ENCODE measurements at regions not wholly inside any gene's neighbourhood (a gene's known extent, or its start where the extent isn't known, plus 50 kb on each side); places are given as distances from the start of the nearest gene placed in this dataset.

- no peak overlapping the region for H3K27ac ChIP-seq (ENCODE audit: low read length)
- no peaks in the 10 kb centered on the region for H3K9me3 ChIP-seq (ENCODE audit: control insufficient read depth, low read length)
- DNase-seq (no peak), ATAC-seq (no peak)
- H3K4me3 ChIP-seq (ENCODE audit: low read length) = no peak overlapping the region
- H3K27me3 ChIP-seq (ENCODE audit: control insufficient read depth, insufficient read depth) = no peaks in the 10 kb centered on the region
- WGBS = 75% methylated on average over 4 of the region's 4 CpGs
- intact Hi-C loops (cut with DNase I) = no loop called here
- H3K4me1 ChIP-seq (ENCODE audit: control insufficient read depth, insufficient read depth, low read length) = no peaks in the 10 kb centered on the region
Measured at GRCh38 chr18:53789376-53790247, 434.9 kb downstream of the MBD2 start.

DNA sequence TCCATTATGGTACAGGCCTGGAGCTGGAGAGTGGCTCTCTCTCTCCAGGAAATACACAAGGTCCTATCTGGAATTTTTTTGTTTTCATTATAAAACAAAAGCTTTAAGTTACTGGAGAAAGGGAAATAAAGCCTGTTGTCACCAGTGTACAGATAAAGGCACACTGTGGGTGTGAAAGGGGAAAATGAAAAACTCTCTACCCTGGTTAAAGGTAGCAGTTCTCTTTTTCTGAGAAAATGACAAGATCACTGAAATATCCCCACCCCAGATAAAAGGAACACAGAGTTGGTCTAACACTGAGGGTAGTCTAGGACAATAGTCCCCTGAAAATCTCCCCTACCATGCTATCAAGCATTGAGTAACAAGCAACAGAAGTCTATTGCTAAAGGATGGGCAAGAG lies 438.7 kb downstream of the MBD2 start:
- ATAC-seq (no peak), DNase-seq (no peak)
- intact Hi-C loops (cut with DNase I) = no loop called here
- H3K27ac ChIP-seq (ENCODE audit: low read length) = no peak overlapping the region
- H3K27me3 ChIP-seq (ENCODE audit: control insufficient read depth, insufficient read depth) = no peaks in the 10 kb centered on the region
- no peaks in the 10 kb centered on the region for H3K9me3 ChIP-seq (ENCODE audit: control insufficient read depth, low read length)
- H3K4me1 ChIP-seq (ENCODE audit: control insufficient read depth, insufficient read depth, low read length) = no peaks in the 10 kb centered on the region
- H3K4me3 ChIP-seq (ENCODE audit: low read length) = no peak overlapping the region

DNA sequence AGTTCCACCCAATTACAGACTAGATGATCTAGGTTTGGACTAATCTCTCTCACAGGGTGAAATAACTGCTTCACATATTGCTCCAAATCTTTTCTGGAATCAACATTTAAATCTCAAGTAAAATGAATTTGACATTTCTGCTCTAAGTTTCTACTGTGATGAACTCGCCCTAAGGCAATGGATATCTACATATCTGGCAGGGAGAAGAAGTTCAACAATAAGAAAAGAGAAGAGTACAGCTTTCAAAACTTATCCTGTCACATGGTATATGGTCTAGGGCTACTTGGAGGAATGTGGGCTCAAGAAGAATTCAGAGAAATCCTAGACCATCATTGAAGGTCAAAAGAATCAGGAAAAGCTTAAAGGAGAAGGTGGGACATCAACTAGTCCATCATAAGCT lies 440.2 kb downstream of the MBD2 start:
- Histone ChIP-seq H3K27me3 (ENCODE audit: control insufficient read depth, insufficient read depth) (no peaks in the 10 kb centered on the region), H3K27ac (ENCODE audit: low read length) (no peak overlapping the region), H3K4me1 (ENCODE audit: control insufficient read depth, insufficient read depth, low read length) (no peaks in the 10 kb centered on the region), H3K9me3 (ENCODE audit: control insufficient read depth, low read length) (no peaks in the 10 kb centered on the region), H3K4me3 (ENCODE audit: low read length) (no peak overlapping the region)
- intact Hi-C loops (cut with DNase I) = no loop called here
- 61% methylated on average over 1 of the region's 1 CpG for WGBS
- ATAC-seq (no peak), DNase-seq (no peak)

GRCh38 chr18:53780666-53781065 lies 443.8 kb downstream of the MBD2 start:
- H3K27me3 ChIP-seq (ENCODE audit: control insufficient read depth, insufficient read depth) = no peaks in the 10 kb centered on the region
- H3K27ac ChIP-seq (ENCODE audit: low read length) = no peak overlapping the region
- intact Hi-C loops (cut with DNase I) = no loop called here
- no peaks in the 10 kb centered on the region for H3K4me1 ChIP-seq (ENCODE audit: control insufficient read depth, insufficient read depth, low read length)
- no peak overlapping the region for H3K4me3 ChIP-seq (ENCODE audit: low read length)
- H3K9me3 ChIP-seq (ENCODE audit: control insufficient read depth, low read length) = no peaks in the 10 kb centered on the region
- WGBS = 75% methylated on average over 1 of the region's 1 CpG
- ATAC-seq (no peak), DNase-seq (no peak)

GRCh38 chr18:53772293-53772692 lies 452.2 kb downstream of the MBD2 start:
- DNase-seq (no peak), ATAC-seq (no peak)
- 79% methylated on average over 2 of the region's 2 CpGs for WGBS
- no peak overlapping the region for H3K4me3 ChIP-seq (ENCODE audit: low read length)
- no peaks in the 10 kb centered on the region for H3K4me1 ChIP-seq (ENCODE audit: control insufficient read depth, insufficient read depth, low read length)
- intact Hi-C loops (cut with DNase I) = no loop called here
- H3K27me3 ChIP-seq (ENCODE audit: control insufficient read depth, insufficient read depth) = no peaks in the 10 kb centered on the region
- no peaks in the 10 kb centered on the region for H3K9me3 ChIP-seq (ENCODE audit: control insufficient read depth, low read length)
- H3K27ac ChIP-seq (ENCODE audit: low read length) = no peak overlapping the region

- ATAC-seq = no peak
- no peak overlapping the region for H3K27ac ChIP-seq (ENCODE audit: low read length)
- no peak for DNase-seq
- H3K9me3 ChIP-seq (ENCODE audit: control insufficient read depth, low read length) = no peaks in the 10 kb centered on the region
- no peaks in the 10 kb centered on the region for H3K27me3 ChIP-seq (ENCODE audit: control insufficient read depth, insufficient read depth)
- H3K4me1 ChIP-seq (ENCODE audit: control insufficient read depth, insufficient read depth, low read length) = no peaks in the 10 kb centered on the region
- intact Hi-C loops (cut with DNase I) = no loop called here
- H3K4me3 ChIP-seq (ENCODE audit: low read length) = no peak overlapping the region
Measured at GRCh38 chr18:53771664-53772063, 452.8 kb downstream of the MBD2 start.

DNA sequence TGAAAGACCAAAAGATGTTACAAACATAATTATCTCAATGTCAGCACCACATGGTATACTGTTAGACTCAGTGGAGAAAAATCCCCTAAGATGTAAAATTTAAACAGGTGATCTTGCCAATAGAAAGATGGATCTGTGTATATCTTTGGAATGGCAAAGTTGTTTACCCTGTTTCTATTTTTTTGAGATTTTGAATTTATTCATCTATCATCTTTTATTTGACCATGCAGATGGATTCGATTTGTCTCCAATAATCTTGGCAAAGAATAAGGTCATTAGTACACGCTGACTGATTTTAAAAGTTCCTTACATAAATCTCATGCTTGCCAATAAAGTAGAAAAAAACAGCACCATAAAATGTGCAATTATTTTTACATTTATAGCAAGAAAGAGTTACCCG lies 459.3 kb downstream of the MBD2 start:
- H3K9me3 ChIP-seq (ENCODE audit: control insufficient read depth, low read length) = no peaks in the 10 kb centered on the region
- no peak overlapping the region for H3K4me3 ChIP-seq (ENCODE audit: low read length)
- 73% methylated on average over 3 of the region's 3 CpGs for WGBS
- no peak for ATAC-seq
- DNase-seq = no peak
- no peaks in the 10 kb centered on the region for H3K27me3 ChIP-seq (ENCODE audit: control insufficient read depth, insufficient read depth)
- intact Hi-C loops (cut with DNase I) = no loop called here
- H3K4me1 ChIP-seq (ENCODE audit: control insufficient read depth, insufficient read depth, low read length) = no peaks in the 10 kb centered on the region
- H3K27ac ChIP-seq (ENCODE audit: low read length) = no peak overlapping the region

DNA sequence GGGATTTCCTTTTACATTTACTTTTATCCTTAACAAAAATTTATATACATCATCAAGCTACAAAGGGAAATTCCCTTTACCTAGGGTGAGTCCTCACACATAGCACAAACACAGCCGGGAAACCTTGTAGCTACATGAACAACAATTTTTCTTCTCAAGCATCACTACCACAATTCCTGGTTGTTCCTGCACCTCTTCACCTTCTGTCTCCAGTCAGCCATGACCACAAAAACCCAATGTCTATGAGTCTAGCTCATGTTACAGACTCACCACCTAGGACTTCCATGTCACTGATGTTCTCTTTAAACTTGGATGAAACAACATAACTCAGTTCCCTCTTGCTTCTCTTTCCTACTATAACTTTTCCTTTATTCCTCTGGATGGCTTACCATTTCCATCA lies 460.4 kb downstream of the MBD2 start:
- no peak for ATAC-seq
- 99% methylated on average over 1 of the region's 1 CpG for WGBS

GRCh38 chr18:53757328-53757727 lies 467.1 kb downstream of the MBD2 start:
- DNase-seq = no peak

More for the DNA sequence above, 460.4 kb downstream of the MBD2 start:
- no peak for DNase-seq
- intact Hi-C loops (cut with DNase I) = no loop called here
- Histone ChIP-seq H3K9me3 (ENCODE audit: control insufficient read depth, low read length) (no peaks in the 10 kb centered on the region), H3K27ac (ENCODE audit: low read length) (no peak overlapping the region), H3K4me3 (ENCODE audit: low read length) (no peak overlapping the region), H3K27me3 (ENCODE audit: control insufficient read depth, insufficient read depth) (no peaks in the 10 kb centered on the region), H3K4me1 (ENCODE audit: control insufficient read depth, insufficient read depth, low read length) (no peaks in the 10 kb centered on the region)

GRCh38 chr18:53756610-53756972 lies 467.9 kb downstream of the MBD2 start:
- Histone ChIP-seq H3K9me3 (ENCODE audit: control insufficient read depth, low read length) (no peaks in the 10 kb centered on the region), H3K4me3 (ENCODE audit: low read length) (no peak overlapping the region), H3K27ac (ENCODE audit: low read length) (no peak overlapping the region), H3K27me3 (ENCODE audit: control insufficient read depth, insufficient read depth) (no peaks in the 10 kb centered on the region), H3K4me1 (ENCODE audit: control insufficient read depth, insufficient read depth, low read length) (no peaks in the 10 kb centered on the region)
- no peak for ATAC-seq
- intact Hi-C loops (cut with DNase I) = no loop called here
- WGBS = 62% methylated on average over 3 of the region's 3 CpGs
- no peak for DNase-seq

More at GRCh38 chr18:53757328-53757727, 467.1 kb downstream of the MBD2 start:
- WGBS = 56% methylated on average over 2 of the region's 2 CpGs
- Histone ChIP-seq H3K27ac (ENCODE audit: low read length) (no peak overlapping the region), H3K9me3 (ENCODE audit: control insufficient read depth, low read length) (no peaks in the 10 kb centered on the region), H3K27me3 (ENCODE audit: control insufficient read depth, insufficient read depth) (no peaks in the 10 kb centered on the region), H3K4me3 (ENCODE audit: low read length) (no peak overlapping the region), H3K4me1 (ENCODE audit: control insufficient read depth, insufficient read depth, low read length) (no peaks in the 10 kb centered on the region)
- intact Hi-C loops (cut with DNase I) = no loop called here
- no peak for ATAC-seq

DNA sequence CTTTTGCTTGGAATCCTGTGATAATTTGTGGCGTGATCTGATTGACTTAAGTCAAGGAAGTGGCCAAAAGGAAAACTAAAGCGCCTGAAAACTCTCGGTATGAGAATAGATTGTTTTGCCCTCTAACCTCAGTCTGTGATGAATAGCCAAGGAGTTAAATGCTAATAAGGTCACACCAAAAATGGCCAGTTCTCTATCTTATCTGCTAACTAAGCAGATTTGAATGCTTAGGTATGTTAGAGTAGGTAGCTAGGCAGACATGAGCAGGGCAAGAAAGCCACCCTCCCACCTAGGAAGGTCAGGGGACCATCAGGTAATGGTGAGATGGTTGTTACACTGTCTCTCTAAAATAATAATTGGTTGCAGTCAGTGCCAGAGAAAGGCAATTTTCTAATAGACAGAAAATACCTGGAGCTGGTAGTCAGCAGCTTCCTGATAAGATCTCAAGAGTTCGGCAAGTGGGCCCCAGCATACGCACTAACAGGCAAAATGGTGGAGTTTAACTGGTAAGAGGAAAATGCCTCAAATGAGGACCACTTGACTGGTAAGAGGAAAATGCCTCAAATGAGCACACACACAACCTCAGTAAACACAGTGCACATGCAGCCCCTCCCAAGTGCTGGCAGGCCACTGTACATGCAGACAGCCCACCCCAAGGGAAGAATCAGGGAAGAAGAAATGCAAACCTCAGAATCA lies 468.4 kb downstream of the MBD2 start:
- no peaks in the 10 kb centered on the region for H3K9me3 ChIP-seq (ENCODE audit: control insufficient read depth, low read length)
- WGBS = 74% methylated on average over 5 of the region's 5 CpGs
- no peak for DNase-seq
- no peak overlapping the region for H3K27ac ChIP-seq (ENCODE audit: low read length)
- H3K4me1 ChIP-seq (ENCODE audit: control insufficient read depth, insufficient read depth, low read length) = no peaks in the 10 kb centered on the region
- no peak overlapping the region for H3K4me3 ChIP-seq (ENCODE audit: low read length)
- intact Hi-C loops (cut with DNase I) = no loop called here
- no peak for ATAC-seq
- no peaks in the 10 kb centered on the region for H3K27me3 ChIP-seq (ENCODE audit: control insufficient read depth, insufficient read depth)

All from right cardiac atrium (tissue), 5 donors.